Motor neuron (in vitro differentiated cells): ENCODE measurements at regions not wholly inside any gene's neighbourhood (a gene's known extent, or its start where the extent isn't known, plus 50 kb on each side); places are given as distances from the start of the nearest gene placed in this dataset.

Source experiments
- ATAC-seq, 8 experiments: fragments of 200-7000 bp; cut with Tn5 transposase; replicated peaks in 6 of 8; 2 replicates each; pipeline ENCODE4 v1.8.0; 2021; ENCODE audit warnings: mild to moderate bottlenecking in 8 of 8, moderate library complexity in 8 of 8
- H3K27ac ChIP-seq, 2 donors: fragments of 250-450 bp; sonication (Bioruptor Pico); 2 replicates each; pipeline ENCODE4 v1.9.0; 2021; ENCODE audit warnings: antibody characterized with exemption in 2 of 2, mild to moderate bottlenecking in 2 of 2, moderate library complexity in 1 of 2
- H3K4me1 ChIP-seq, 2 donors: fragments of 250-450 bp; sonication (Bioruptor Pico); replicated peaks in 1 of 2; 2 replicates each; pipeline ENCODE4 v1.6.1; 2021; ENCODE audit warnings: antibody characterized with exemption in 2 of 2, mild to moderate bottlenecking in 2 of 2, moderate library complexity in 1 of 2
- H3K4me3 ChIP-seq, 5 donors: fragments of 250-450 bp; sonication (Bioruptor Pico); 2 replicates each; pipeline ENCODE4 v1.9.0; 2021; ENCODE audit warnings: antibody characterized with exemption in 5 of 5, mild to moderate bottlenecking in 5 of 5, moderate library complexity in 4 of 5
- WGBS, 10 experiments: fragments of 450-650 bp; shearing (Covaris generic); methylation state at CpG; one replicate each; pipeline ENCODE4 v1.0.0; 2022; 5-methylcytosine and 5-hydroxymethylcytosine counted together
- in situ Hi-C, 9 experiments: fragments of 400-800 bp; cut with MboI; loops; one replicate each; pipeline ENCODE4 v1.15.0; 2021; ENCODE audit warnings: low sequenced_read_pairs in 9 of 9, low pct_unique_long_range_greater_than_20kb in 2 of 9; ENCODE audit not compliant: unreplicated experiment in 9 of 9

DNA sequence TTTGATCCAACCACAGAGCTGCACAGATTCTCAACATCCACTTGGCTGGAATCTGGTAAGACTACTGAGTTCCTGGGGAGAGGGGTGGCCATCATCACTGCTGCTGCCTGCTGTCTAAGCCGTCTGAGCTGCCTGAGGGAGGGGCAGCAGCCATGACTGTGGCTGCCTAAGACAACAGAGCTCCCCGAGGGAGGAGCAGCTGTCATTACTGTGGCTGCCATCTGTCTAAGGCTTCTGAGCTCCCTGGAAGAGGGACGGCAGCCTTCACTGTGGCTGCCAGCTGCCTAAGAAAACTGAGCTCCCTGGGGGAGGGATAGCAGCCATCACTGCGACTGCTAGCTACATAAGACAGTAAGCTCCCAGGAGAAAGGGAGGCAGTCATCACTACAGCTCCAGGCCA lies 584.4 kb downstream of the NR4A2 start:
- in situ Hi-C loops, result no loop called here
- no peak overlapping the region for H3K4me3 ChIP-seq
- H3K4me1 ChIP-seq, result no peaks in the 10 kb centered on the region
- peak in 4 of 8 experiments; percentile 25 to 67 (median 48) for ATAC-seq
- no peak overlapping the region for H3K27ac ChIP-seq
- WGBS, 10 experiments, result 0 to 50% (median 31%) methylated on average over 1 to 3 of the region's 4 CpGs; no CpG with 5 or more reads in 5 of the 10 experiments

DNA sequence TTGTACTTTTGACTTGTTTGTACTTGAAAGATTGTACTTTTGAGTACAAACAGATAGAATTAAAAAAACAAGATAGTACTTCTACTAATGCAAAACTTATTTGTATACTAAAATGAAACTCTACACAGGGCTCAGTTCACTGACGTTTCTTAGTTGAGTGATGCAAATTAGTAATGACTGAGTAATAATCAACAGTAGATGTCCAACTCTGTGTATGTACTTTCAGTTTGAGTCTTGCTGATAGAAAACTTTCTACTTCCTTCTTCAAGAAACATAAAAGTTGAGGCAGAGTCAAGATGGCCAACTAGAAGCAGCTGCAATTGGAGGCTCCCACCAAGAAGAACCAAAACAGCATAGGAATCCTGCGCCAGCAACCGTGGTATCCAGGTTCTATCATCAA lies 585.0 kb downstream of the NR4A2 start:
- no peak for ATAC-seq
- in situ Hi-C loops, result no loop called here
- no peaks in the 10 kb centered on the region for H3K4me1 ChIP-seq
- no peak overlapping the region for H3K4me3 ChIP-seq
- 6 to 100% (median 92%) methylated on average over 1 to 3 of the region's 3 CpGs; no CpG with 5 or more reads in 2 of the 10 experiments for WGBS, 10 experiments
- no peak overlapping the region for H3K27ac ChIP-seq

DNA sequence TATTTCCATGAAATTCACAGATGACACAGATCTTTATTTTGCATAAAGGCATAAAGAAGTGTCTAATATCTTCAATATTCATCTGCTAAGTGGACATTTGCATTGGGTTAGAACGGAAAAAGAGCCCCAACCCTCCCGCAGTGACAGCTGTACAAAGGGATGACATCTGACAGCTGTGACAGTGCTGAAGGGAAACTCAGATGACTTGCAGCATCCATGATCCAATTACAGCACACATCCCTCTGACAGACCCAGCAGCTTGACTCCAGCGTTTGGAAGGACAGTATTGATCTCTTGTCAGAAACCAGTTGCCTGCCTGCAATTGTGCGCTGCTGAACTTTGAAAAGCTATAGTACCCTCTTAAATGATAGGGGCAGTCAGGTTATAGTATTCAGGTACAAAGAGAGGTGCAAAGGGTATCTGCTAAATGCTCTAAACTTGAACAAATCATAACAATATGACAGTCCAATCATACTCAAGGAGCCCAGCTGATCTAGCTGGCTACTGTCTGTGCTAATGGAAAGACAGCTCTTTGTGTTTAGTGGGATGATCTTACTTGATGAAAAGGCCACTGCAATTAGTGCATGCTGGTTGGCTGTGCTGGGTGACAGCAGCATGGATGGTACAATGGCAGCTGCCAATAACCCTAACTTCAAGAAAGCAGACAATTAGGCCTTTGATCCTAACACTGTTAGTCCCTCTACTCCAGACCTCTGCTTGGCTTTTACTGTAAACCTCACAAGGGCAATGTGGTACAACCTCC lies 599.2 kb downstream of the NR4A2 start:
- in situ Hi-C loops, result no loop called here
- no peak overlapping the region for H3K27ac ChIP-seq

DNA sequence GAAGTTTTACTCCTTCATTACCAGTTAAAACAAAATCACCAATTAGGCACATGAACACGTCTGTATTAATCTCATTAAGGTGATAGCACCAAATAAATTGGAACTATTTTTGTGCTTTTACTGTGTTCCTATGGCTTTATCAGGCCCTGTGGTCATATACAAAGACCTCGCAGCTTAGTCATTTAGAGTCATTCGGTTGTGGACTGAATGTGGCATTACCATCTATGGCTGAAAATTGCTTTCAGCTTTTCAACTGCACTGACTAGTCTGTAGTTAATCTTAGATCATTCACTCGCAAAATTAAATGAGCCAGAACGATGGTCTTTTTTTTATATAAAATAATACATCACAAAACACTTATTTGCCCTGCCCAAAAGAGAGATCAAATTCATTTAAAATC lies 601.7 kb downstream of the NR4A2 start:
- ATAC-seq, result peak in 1 of 8 experiments; percentile 52
- in situ Hi-C loops, result no loop called here
- 0 to 80% (median 32%) methylated on average over 1 to 5 of the region's 5 CpGs for WGBS, 10 experiments
- Histone ChIP-seq H3K4me3 (no peak overlapping the region), H3K4me1 (peaks cover 17 to 35% of the 10 kb centered on the region in 2 donors), H3K27ac (no peak overlapping the region)

More for the DNA sequence above, 599.2 kb downstream of the NR4A2 start:
- 0 to 60% (median 27%) methylated on average over 2 to 4 of the region's 4 CpGs; no CpG with 5 or more reads in 2 of the 10 experiments for WGBS, 10 experiments
- peaks cover 5 to 23% of the 10 kb centered on the region in 2 donors for H3K4me1 ChIP-seq
- no peak overlapping the region for H3K4me3 ChIP-seq
- peak; percentile 50 to 99 (median 86) for ATAC-seq

DNA sequence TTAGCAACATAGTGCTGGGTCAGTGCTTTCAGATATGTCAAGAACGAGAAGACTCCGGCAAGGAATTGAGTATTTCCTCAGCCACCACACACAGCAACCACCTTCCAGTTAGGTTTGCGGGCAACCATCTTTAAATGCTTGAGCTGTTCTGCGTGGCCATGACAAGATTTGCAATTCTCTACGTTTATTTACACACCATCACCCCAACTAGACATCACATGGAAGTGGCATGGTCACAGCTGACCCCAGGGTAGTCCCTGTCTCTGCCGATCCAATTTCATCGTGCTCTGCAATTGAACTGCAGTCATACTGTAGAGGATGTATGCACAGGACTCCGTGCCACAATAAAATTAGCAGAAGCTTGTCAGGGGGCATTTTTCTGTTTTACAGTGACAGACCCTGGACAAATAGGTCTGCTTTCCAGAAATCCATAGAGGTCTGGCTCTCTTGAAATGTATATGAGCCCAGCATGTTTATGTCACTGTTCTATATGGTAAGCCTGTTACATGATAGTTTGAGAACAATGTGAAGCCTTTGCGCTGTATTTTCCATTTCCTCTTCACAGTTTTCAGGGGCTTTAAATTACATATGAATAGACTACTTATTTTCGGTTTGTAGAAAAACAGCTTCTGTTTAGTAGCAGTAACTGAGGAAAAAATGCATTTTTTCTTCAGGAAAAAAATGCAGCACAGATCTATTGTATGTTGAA lies 605.2 kb downstream of the NR4A2 start:
- peak in 5 of 8 experiments; percentile 52 to 85 (median 82) for ATAC-seq
- peak overlapping the region in 1 of 5 donors; percentile 4 for H3K4me3 ChIP-seq
- in situ Hi-C loops, result no loop called here
- peaks cover 17 to 27% of the 10 kb centered on the region in 2 donors for H3K4me1 ChIP-seq
- peak overlapping the region in 1 of 2 donors; percentile 21 for H3K27ac ChIP-seq
- 11 to 64% (median 15%) methylated on average over 4 to 8 of the region's 10 CpGs for WGBS, 10 experiments

DNA sequence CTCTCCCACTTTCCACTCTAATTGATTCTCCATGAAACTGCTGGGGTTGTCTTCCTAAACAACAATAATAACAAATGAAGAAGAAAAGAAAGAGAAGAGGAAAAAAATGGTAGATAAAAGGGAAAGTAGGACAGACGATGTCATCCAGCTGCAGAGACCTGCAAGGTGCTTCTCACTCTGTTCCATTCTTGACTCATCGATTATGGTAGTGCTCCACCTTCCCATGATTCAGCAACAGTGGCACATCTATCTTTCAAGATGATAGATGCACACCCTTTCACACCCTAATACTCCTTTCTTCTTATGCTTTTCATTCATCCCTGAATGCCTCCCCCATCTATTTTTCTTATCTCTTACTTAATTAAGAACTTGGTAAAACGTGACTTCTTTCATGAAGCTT lies 610.2 kb downstream of the NR4A2 start:
- no peak overlapping the region for H3K27ac ChIP-seq
- ATAC-seq, result no peak
- no peak overlapping the region for H3K4me3 ChIP-seq
- peaks cover 2 to 4% of the 10 kb centered on the region in 2 donors for H3K4me1 ChIP-seq
- in situ Hi-C loops, result no loop called here
- 11 to 75% (median 33%) methylated on average over 1 to 3 of the region's 3 CpGs; no CpG with 5 or more reads in 3 of the 10 experiments for WGBS, 10 experiments

DNA sequence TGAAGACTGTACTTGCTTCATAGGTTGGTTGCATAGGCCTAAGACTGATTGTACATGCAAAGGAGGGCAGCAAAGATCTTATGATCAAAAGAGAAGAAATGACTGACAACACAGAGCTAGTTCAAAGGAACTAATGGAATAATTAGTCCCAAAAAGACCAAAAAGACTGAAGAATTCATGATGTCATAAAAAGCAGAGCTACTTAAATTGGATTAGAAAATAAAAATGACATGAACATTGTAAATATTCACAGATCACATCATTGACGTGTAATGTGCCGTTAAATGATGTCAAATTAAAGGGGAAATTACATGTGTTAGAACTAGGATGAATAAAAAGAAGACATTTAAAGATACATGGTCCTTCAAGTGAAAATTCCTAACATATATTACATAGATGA lies 616.8 kb downstream of the NR4A2 start:
- WGBS, 10 experiments, result 0 to 94% (median 64%) methylated on average over 2 of the region's 2 CpGs; no CpG with 5 or more reads in 2 of the 10 experiments
- H3K27ac ChIP-seq, result no peak overlapping the region
- no peak overlapping the region for H3K4me3 ChIP-seq
- H3K4me1 ChIP-seq, result no peaks in the 10 kb centered on the region
- no peak for ATAC-seq
- in situ Hi-C loops, result no loop called here

DNA sequence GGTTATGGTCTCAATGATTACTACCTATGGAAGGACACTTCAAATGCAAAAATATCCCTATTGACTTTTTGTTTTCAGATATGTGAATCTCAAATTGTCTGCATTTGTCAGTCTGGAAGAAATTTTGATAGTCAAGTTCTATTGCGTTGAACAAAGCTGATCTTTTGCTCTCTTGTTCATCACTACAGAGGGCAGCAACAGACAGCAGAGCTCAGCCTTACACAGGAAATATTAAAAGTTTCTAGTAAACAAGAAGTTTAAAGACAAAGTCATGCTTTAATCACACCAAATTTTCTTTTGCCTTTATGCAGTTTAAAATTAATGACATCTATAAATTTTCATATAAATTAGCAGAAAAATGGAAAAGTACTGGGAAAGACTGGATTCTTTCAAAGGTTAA lies 617.5 kb downstream of the NR4A2 start:
- no peak for ATAC-seq
- Histone ChIP-seq H3K4me1 (no peaks in the 10 kb centered on the region), H3K27ac (no peak overlapping the region), H3K4me3 (no peak overlapping the region)
- in situ Hi-C loops, result no loop called here
- WGBS, 10 experiments, result 0 to 100% (median 85%) methylated on average over 1 of the region's 1 CpG

DNA sequence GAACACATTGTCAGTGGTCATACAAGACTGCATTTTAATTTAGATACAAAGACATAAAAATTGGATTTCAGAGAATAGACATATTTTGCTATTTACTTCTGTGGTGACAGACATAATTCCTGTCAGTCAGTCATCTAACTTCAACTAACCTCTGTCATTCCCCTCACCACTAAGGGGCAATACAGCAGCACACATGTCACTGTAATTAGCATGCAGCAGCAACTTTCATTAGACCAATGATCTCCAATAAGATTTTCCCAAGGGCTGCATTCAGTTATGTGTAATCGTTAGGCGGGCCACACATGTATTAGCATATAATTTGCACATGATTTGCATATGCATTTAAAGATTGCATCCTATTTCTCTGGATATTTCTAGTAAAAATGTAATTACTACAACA lies 624.5 kb downstream of the NR4A2 start:
- H3K27ac ChIP-seq, result no peak overlapping the region
- WGBS, 10 experiments, result 10 to 80% (median 35%) methylated on average over 1 to 2 of the region's 2 CpGs; no CpG with 5 or more reads in 6 of the 10 experiments

DNA sequence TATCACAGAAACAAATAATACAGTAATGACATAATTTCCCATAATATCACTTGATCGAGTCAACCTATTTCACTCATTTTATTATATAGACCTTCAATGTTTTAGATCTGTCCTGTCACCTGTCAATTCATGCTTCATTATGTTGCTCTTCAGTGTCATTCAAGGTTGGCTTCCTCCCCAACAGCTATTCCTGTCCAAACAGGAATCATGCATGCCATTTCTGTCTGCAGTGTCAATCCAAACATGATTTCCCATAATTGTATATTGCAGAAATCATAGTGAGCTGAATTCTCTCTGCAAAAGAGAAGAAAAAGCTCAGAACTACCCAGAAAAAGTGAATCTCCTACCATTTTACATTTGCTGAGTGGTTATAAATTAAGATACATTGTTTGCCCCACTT lies 628.6 kb downstream of the NR4A2 start:
- H3K4me1 ChIP-seq, result no peaks in the 10 kb centered on the region
- in situ Hi-C loops, result no loop called here
- no peak overlapping the region for H3K27ac ChIP-seq
- no peak for ATAC-seq
- H3K4me3 ChIP-seq, result no peak overlapping the region
- WGBS, 10 experiments, result 0 to 100% (median 56%) methylated on average over 1 of the region's 1 CpG; no CpG with 5 or more reads in 2 of the 10 experiments

More for the DNA sequence above, 624.5 kb downstream of the NR4A2 start:
- no peaks in the 10 kb centered on the region for H3K4me1 ChIP-seq
- peak in 3 of 8 experiments; percentile 63 to 95 (median 69) for ATAC-seq
- no peak overlapping the region for H3K4me3 ChIP-seq
- in situ Hi-C loops, result no loop called here

DNA sequence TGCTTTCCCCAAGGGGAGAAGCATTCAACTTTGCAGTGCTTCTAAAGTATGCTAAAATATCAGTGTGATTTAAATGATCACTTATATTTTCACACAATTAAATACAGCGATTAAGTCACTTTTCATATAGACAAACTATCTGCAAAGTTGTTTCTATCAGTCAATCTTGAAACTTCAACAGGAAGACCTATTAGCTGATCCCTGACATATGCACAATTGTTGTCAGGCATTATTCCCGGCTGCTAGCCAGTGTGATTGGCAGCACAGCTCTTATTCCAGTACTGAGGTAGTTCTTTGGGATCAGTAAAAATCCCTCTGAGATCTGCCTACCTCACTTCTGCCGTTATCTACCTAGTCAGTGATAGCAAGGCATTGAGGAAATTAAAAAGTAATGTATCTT lies 629.5 kb downstream of the NR4A2 start:
- ATAC-seq, result no peak
- 5 to 95% (median 40%) methylated on average over 1 to 3 of the region's 3 CpGs; no CpG with 5 or more reads in 3 of the 10 experiments for WGBS, 10 experiments
- H3K27ac ChIP-seq, result no peak overlapping the region
- H3K4me3 ChIP-seq, result no peak overlapping the region
- in situ Hi-C loops, result no loop called here
- H3K4me1 ChIP-seq, result no peaks in the 10 kb centered on the region

DNA sequence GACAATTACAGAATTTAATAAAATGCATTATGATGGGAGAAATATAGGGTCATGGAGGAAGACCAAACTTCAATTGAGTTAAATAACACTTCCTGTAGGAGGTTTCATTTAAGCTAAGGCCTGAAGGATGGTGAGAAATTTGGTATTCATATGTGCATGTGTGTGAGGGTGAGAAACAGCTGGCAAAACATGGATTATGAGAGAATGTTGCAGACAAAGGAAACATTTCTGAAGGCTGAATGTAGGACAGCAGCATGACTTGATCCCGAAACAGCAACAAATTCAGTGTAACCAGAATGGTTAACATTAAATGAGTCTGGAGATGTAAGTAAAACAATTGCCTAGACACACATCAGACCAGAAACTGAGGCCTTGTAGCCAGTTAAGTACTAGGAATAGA lies 630.8 kb downstream of the NR4A2 start:
- in situ Hi-C loops, result no loop called here
- no peak for ATAC-seq
- H3K4me1 ChIP-seq, result no peaks in the 10 kb centered on the region
- no peak overlapping the region for H3K4me3 ChIP-seq
- 0 to 100% (median 86%) methylated on average over 1 of the region's 1 CpG; no CpG with 5 or more reads in 3 of the 10 experiments for whole genome bisulfite sequencing, 10 experiments
- H3K27ac ChIP-seq, result no peak overlapping the region

DNA sequence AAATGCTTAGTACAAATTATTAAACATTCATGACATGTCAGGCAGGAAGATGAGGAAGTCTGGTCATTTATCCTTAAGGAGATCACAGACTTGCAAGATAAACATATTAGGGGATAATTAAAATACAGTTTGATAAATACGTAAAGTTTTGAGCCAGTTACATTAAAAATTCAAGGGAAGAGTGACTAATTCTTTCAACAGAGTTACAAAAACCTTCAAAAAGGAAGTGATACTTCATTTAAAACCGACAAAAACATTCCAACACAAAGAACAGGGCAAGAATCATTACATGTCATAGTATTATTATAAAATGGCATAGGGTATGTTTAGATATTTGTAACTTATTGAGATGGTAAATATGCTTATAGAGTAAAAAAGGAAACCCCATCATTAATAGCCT lies 636.0 kb downstream of the NR4A2 start:
- Histone ChIP-seq H3K4me1 (no peaks in the 10 kb centered on the region), H3K27ac (no peak overlapping the region), H3K4me3 (no peak overlapping the region)
- ATAC-seq, result no peak
- WGBS, 10 experiments, result 20 to 100% (median 82%) methylated on average over 1 to 2 of the region's 2 CpGs
- in situ Hi-C loops, result no loop called here
